Stimulated activated CD4-positive, alpha-beta T cell treated with anti-CD3 and anti-CD28 coated beads, Interleukin-2, amount 100 ng/mL, for 24 hours (primary cell): ENCODE measurements at regions not wholly inside any gene's neighbourhood (a gene's known extent, or its start where the extent isn't known, plus 50 kb on each side); places are given as distances from the start of the nearest gene placed in this dataset.

ENCODE experiments used
- DNase-seq, 2 donors: peaks; one replicate each; pipeline ENCODE4 v3.0.0-alpha.2; 2020

DNA sequence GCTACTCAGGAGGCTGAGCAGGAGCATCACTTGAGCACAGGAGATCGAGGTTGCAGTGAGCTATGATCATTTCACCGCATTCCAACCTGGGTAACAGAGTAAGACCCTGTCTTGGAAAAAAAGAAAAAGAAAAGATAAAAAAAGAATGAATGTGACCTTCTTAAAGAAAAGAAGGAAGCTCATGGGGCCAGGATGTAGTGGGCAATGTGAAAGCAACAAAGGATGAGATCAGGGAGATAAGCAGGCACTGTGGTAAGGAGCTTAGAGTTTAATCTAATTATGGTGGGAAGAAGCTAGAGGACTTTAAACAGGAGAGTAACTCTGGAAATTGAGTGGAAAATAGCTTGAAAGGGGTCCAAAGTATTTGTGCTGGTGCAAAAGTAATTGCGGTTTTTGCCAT lies 231.6 kb upstream of the UBE2E2 start:
- DNase-seq, result no peak

DNA sequence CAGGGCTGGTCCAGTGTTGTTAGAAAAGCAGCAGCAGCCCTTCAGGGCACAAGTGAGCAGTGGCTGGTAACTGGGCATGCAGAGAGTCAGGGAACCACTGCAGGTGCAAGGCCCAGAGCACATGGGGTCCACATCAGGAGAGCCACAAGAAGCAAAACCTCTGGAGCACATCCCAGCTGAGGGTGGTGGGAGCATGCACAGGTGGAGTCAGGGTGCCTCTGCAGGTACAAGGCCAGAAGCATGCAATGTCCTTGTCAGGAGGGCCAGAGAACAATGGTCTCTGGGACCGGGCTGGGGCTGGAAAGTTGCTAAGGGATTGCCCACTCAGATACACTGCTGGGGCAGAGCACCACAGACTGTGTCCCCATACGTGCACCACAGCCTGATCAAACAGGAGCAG lies 226.1 kb upstream of the UBE2E2 start:
- DNase-seq, result no peak

DNA sequence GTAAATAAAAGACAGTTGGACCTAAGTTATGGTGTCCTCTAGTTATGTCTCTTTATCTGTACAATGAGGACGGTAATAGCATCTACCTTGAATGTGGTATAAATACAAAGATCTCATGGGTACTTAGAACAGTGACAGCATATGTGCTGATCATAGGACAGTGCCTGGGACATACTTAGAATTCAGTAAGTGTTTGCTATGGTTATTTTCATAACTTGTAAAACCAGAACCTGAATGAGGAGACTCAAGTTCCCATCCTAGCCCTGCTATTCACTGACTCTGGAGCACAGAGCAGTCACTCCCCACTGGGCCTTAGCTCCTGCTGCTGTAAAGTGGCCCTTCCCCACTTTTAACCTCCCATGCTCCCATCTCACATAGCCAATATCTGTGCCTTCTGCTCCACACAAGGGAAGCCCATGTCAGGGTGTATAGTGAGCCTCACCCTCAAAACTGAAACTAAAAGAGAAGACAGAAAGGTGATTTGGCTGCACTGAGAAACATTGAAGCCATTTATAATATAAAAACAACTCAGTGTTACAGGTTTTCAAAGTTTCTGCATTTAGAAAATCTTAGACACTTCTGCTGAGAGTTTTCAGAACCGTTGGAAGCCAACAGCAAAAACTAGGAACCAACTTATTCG lies 225.4 kb upstream of the UBE2E2 start:
- DNase-seq, result no peak

DNA sequence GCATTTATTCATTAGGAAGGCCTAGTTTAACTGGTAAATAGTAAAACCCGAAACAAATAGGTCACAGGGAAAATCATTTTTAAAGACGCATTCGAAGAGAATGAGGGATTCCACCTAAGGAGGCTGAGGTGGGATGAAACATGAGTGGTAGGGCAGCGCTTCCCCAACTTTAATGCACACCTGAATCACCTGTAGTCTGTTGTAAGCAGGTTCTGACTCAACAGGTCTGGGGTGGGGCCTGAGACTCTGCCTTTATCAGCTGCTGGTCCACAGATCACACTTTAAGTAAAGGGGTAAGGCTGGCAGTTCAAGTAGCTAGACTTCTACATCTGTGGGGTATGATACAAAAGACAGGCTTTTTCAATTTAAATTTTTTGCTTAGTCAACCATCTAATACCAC lies 223.5 kb upstream of the UBE2E2 start:
- no peak for DNase-seq

DNA sequence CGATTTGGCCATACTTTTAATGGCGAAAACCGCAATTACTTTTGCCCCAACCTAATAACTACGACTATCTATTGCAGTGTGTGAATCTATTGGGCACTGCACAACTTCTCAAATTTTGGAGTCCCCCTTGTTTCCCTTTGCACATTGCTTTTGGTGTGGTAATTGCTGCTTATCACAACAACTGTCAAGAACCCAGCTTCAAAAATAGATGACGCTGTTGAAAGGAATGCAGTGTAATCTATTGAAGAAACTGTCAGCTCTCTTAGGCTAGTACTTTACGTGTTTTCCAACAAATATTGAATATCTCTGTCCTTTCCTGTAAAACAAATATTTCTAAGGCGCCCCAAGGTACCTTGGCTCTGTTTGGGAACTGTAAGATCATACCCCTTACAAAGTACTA lies 222.8 kb upstream of the UBE2E2 start:
- DNase-seq, result no peak

DNA sequence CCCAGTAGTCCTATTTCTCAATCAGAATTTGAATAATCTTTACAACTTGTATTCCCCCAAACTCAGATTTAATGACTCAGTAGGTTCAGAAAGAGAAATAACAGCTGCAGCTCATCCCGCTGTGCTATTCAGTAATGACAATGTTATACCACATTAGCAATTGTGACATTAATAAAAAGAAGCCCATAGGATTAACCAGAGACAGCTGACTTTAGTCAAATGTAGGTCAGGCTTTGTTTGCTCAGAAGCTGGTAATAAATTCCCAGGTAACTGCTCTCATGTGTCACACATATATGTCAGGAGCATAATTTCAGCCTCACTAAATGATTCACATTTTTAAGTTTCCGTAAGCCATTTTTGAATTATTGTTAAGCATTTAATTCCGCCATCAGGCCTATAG lies 222.0 kb upstream of the UBE2E2 start:
- no peak for DNase-seq

DNA sequence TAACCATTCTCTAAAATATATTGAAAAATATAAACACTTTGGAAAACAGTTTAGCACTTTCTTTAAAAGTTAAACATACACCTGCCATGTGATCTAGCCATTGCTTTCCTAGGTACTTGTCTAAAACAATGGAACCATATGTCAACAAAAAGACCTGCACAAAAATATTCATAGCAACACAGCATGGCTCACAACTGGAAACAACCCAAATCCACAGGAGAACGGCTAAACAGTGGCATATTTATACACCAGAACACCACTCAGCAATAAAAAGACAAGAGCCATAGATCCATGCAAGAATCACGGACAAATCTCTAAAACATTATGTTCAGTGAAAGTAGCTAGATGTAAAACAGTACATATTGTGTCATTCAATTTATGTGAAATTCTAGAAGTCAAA lies 221.3 kb upstream of the UBE2E2 start:
- DNase-seq, result no peak

DNA sequence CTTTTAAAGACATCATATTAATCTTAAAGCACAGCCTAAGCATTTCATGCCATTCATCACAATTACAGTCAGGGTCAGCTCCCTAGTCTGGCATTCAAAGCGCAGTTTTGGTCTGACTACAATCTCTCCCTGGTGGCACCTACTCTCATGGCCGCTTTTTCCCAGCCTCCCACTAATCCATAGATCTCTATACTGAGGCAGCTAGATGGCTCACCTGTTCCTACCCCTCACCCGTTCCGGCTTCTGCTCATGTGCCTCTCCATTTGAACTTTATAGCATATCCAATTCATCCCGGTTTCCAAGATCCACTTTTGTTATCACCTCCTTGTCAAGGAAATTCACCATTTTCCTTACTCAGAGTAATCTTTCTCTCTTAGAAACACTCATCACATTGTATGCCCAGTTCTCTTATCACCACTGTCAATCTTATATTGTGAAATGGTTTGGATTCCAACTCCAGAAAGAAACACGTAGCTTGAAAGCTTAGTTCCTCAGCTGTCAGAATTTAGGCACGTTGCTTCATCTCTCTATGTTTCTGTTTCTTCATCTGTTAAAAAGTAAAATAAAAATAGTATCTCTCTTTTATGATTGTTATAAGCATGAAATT lies 220.0 kb upstream of the UBE2E2 start:
- DNase-seq, result no peak

DNA sequence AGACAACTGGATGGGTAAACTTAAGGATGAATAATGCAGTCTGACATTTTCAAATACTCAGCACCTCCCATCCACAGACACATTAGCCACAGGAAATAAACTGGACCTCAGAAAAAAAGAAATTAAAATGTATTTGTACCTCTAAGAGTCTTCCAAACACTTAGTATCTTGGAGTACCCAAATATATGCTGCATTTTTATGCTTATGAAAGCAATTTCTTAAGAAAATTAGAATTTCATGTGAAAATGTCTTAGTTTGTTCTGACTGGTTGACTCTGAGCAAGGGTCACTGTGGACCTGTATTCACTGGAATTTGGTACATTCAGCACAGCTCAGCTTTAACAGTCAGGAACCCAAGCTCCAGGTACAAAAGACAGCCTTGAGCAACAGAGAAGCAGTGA lies 216.2 kb upstream of the UBE2E2 start:
- no peak for DNase-seq

DNA sequence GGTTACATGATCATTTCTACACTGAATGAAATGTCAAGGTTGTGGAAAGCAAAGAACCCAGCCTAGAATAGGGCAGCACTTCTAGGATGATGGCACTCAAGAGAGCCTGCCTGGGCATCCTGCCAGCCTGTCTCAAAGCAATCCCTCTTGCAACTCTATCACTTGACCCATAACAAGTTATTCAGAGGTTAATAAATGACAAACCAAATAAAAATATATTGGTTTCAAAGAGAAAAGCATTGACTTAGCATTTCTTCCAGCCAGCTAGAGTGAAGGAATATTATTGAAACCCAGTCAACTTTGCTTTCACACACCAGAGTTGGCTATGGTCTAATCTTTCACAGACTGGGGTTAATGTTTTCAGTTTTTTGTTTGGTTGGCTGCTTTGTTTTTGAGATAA lies 214.6 kb upstream of the UBE2E2 start:
- DNase-seq, result no peak

DNA sequence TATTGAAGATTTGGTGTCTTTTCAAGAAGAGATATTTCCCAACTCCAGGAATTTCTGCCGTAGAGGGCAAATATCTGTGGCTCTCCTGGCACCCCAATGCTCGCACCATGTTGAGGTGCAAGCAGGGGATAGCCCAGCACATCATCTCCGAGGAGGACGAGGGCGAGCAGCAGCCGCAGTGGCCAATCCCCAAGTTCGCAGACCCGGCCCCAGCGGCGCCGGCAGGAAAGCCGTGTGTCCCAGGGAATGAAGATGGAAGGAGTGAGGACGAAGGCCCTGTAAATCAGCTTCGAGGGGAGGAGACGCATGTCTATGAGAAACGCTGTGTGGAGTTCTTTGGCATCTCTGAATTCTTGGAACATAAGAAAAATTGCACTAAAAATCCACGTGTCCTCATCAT lies 213.4 kb upstream of the UBE2E2 start:
- no peak for DNase-seq

DNA sequence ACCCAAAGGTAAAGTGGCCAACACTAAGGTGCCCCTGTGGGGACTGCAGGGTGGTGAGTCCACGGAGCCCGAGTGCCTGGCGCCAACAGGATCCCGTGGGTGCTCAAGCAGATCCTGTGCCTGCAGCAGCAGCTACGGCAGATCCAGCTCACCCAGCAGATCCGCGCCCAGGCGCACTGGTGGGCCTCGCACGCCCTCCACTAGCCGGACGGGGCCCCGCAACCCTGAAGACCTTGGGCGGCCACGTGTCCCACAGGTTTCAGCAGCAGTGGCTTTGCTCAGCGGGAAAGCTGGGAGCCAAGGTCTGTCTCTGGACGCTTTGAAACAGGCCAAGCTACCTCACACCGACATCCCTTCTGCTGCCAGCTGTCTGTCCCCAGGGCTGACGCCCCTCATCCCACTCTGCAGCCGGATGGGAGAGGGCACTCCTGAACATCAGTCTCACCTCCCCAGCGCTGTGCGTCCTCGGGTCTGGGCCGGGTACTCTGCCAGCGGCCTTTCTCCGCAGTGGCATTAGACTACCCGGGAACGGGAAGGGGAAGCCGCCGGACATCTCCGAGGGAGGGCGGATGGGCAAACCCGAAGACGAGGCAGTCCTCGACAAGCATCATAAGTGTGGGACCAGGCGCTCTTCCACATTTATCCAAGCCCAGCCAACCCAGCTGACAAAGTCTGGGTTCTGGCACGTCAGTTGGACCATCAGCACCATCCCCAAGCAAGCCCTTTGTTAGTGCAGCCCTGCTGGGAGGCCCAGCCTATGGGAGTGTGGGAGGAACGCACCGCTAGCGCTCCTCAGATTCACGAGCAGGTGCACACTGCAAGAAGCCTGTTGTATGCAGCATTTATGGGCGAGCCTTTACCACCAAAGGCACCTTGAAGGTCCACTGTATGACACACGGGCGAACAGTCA lies 212.6 kb upstream of the UBE2E2 start:
- no peak for DNase-seq

DNA sequence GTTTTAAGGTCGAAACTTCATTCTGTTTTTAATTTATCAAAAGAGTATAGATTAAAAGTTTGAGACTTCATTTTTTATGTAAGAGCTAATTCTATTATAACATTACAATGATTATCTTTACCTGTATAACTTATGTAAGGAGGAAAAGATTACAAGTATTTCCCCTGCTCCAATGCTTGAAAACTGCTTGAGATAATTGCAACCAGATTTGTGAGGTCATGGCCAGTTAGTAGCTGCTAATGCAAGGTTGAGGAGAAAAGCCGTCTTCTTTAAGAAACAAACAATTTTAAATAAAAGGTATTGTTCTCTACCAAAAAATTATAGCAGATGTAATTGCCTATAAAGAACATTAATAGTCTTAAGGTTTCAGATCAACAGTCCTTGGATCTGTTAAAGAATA lies 208.3 kb upstream of the UBE2E2 start:
- DNase-seq, result no peak

DNA sequence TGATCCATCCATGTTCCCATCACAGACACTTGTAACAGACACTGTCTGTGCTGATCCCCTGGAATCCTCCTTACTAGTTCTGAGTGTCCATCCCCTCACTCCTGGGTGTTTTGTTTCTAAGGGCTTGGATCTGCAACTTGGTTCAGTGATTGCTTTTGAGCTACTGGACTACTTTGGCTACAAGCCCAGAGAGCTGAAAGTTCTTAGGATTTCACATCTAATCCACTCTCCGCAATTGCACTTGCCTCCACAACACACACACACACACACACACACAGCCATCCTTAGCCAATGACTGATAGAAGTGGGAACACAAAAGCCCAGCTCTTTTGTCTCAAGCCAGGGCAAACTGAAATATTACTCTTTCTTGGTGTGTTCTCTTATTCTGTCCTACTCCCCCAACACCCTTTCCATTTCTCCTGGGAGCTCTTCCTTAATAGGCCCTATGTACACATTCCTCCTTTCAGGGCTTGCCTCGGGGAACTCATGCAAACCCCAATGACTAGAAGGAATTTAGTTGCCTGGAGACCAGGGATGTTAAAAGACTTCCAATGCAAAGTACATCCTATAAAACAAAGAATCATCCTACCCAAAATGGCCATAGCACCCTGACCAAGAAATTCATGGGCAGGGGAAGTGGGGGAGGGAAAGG lies 206.1 kb upstream of the UBE2E2 start:
- no peak for DNase-seq

DNA sequence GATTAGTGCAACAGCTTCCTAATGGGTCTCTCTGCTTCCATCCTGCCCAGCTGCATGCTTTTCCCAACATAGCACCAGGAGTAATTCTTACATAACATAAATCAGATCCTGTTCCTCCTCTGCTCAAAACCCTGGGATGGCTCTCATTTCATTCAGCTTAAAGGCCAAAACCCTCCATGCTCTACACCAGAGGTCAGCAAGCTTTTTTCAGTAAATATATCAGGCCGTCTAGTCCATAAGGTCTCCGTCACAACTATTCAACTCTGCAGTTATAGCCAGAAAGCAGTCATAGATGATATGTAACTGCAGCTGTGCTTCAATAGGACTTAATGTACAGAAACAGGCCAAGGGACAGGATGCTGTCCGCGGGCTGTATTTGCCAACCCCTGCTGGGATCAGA lies 202.8 kb upstream of the UBE2E2 start:
- DNase-seq, result no peak

DNA sequence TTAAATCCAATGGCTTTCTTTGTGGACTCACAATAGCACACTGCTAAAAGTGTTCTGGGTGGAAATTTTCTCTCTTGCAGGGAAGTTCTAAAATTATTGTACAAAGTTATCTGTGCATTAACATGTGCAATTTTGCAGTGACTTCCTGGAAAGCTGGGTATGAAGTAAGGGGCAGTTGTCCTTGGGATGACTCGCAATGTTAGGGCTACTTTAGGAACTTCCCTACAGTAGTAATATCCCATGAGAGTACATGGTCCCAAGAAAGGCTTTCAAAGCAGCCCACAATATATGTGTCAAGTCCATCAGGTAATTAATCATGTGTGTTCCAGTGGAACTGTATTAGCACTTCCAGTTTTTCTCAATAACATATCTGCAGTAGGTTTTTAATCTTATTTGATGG lies 201.0 kb upstream of the UBE2E2 start:
- DNase-seq, result no peak

DNA sequence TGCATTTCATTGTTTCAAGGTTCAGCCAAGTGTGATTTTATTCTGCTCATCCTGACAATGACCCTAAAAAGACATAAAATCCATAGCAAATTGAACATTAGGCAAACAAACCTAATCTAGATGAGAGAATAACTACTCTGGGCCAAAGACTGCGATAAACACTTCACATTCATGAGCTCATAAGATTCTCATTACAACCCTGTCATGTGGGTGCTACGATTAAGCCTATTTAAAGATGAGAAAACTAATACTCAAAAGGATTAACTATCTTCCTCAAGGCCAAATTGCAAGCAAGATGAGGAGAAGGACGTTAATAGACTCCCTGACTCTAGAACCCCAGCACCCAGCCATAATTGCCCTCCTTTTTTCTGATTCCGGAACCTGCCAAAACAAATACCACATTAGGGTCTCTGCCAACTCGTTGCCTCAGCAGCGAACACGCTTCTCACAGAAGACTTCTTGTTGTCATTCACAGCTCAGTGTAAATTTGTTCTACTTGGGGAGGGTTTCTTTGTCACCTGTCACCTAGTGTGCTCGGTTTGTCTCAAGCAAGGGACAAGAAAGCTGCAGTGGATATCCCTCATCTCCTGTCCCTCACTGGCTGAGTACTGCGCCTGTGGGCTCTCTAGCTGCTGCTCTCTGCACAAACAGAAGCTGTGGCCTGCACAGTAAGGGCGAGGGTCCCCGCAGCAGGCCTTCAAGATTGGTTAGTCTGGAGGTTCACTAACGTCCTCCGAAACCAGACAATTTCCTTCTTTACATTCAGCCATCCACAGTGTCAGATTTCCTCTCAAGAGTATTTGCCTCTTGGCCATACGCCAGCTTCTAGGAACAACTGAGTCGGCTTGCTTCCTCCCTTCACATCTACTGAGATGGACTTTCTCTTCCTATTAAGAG lies 200.0 kb upstream of the UBE2E2 start:
- DNase-seq, result no peak

DNA sequence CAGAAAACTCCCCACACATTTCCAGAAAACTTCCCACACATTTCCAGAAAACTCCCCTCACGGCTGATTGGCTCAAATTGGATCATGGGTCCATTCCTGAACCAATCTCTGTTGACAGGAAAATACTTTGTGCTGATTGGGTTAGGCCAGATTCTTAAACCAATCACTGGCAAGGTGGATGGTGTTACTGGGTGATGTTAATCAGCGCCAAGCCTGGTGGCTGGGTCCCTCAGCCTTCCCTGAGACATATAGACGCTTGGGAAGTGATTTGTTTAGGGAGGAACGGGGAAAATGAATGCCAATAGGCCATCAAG lies 199.4 kb upstream of the UBE2E2 start:
- DNase-seq, result no peak

DNA sequence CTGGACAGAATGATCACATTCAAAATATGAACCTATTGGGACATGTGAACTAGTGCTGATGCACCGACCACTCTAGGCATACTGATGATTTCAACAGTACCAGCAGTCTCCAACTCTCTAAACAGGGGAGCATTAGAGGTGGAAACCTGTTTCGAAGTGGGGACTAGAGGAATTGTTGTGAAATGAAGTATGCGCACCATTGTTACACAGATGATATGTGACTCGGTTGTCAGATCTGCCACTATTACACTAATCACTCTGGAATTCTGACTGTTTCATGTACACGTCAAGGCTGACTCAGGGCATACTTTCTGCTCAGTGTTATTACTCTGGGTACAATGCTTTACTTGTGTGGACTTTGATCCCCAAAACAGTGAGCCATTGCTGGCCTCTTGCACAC lies 198.2 kb upstream of the UBE2E2 start:
- no peak for DNase-seq

DNA sequence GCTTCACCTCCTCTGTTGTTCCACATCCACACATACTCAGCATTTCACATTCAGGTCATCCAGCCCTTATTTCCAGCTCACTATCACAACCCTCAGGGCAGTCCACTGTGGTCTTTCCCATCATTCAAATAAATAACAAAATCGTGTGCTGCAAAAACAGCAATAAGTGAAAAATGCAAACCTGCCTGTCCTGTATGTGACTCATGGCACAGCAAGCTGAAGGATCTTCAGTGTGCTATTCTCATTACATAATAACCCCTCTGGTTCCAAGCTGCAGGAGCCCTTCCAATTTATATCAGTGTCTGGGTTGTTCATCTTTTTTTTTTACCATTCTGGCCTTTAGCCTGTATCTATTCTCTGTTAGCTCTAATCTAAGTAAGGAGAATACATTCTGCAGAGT lies 185.3 kb upstream of the UBE2E2 start:
- no peak for DNase-seq

DNA sequence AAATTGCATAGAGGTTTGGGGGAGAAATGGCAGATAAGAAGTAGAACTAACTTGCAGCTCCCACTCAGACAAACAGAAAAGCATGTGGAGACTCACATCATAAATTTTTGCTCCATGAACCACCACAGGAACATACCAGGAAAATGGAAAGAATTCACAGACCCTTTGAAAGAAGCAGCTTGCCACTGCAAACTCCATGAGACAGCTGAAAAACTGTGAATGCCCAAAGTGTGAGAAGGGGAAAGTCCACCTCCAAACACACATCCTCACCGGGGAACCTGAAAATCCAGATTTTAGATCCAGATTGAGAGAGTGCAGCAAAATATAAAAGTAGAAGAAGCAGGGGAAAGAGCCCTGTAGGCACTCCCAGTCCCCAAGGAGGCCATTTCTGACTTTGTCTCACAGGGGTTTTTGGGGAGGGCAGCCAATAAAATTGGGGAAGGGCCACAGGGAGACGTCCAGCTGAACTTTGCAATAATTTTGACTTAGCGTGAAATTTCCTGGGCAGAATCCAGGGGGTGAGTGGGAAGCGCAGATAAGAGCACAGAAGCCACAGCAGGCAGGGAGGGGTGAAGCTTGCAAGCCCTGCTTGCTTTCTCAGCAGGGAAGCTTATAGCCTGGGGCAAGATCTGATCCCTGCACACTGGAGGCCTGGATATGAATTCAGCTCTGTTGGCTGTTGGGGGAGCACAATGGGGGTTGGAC lies 183.4 kb upstream of the UBE2E2 start:
- DNase-seq, result no peak

DNA sequence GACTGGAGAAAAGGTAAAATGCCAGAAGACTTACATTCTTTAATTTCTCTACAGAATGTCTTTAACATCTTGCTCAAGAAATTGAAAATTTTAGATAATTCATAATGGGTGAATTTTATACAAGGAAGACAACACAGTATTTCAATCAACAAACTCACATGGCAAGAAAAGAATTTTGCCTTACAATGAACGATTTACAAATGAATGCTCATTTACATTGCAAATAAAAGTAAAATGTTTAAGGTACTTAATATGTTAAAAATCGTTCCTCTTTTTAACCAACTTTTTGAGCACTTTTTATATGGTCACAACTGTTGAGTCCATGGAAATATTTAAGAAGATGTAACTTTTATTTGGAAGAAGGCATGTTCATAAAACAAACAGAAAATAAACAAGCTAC lies 174.8 kb upstream of the UBE2E2 start:
- no peak for DNase-seq
